ENCODE measurements at regions not wholly inside any gene's neighbourhood (a gene's known extent, or its start where the extent isn't known, plus 50 kb on each side); places are given as distances from the start of the nearest gene placed in this dataset.

DNA sequence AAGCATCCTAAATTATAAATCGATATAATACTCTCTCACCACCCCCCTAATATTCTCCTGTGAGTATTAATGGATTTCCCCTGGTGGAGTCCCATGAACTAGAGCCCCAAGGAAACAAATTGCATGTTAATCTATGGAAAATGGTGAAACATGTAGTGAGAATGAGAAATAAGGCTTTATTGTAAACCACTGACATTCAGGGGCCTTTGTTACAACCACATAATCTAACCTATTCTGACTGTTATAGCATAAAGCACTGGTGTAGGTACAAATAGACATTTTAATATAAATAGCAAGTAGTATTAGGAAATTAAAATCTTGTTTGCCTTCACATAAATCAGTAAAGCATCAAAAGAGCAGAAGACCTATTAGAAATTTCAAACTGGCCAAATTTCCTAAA lies 65.3 kb upstream of the TLK1 start:
- POLR2A ChIA-PET, result no interaction called here
- CTCF ChIA-PET, result no interaction called here
- H3K4me3 ChIP-seq (ENCODE audit: low read depth, low read length), result no peak overlapping the region
- TF ChIP-seq, protein P1, sequence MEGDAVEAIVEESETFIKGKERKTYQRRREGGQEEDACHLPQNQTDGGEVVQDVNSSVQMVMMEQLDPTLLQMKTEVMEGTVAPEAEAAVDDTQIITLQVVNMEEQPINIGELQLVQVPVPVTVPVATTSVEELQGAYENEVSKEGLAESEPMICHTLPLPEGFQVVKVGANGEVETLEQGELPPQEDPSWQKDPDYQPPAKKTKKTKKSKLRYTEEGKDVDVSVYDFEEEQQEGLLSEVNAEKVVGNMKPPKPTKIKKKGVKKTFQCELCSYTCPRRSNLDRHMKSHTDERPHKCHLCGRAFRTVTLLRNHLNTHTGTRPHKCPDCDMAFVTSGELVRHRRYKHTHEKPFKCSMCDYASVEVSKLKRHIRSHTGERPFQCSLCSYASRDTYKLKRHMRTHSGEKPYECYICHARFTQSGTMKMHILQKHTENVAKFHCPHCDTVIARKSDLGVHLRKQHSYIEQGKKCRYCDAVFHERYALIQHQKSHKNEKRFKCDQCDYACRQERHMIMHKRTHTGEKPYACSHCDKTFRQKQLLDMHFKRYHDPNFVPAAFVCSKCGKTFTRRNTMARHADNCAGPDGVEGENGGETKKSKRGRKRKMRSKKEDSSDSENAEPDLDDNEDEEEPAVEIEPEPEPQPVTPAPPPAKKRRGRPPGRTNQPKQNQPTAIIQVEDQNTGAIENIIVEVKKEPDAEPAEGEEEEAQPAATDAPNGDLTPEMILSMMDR (IDR thresholded peaks at IDR 0.05; ENCODE audit: insufficient read depth, low read length, missing control alignments), result no peak
- no peak for DNase-seq (ENCODE audit: low read depth, low spot score)

DNA sequence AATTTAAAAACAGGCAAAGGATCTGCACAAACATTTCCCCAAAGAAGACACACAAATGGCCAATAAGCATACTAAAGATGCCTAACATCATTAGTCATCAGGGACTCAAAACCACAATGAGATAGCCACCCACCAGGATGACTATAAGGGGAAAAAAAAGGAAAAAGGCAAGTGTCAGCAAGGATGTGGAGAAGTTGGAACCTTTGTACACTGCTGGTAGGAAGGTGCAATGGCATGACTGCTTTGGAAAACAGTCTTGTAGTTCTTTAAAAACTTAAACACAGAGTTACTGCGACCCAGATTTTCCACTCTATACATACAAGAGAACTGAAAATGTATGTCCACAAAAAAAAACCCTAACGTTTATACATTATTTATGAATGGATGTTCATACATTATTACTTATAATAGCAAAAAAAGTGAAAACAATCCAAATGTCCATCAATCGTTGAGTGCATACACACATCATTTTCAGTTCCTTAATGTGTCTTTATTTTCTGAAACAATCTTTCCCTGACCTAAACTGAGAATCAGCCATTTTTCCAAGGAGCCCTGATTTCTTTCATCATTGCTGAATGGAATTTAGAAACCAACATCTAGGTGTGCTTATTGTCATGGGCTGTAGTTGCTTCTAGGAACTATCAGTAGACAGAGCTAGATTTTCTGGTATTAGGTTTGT lies 64.7 kb upstream of the TLK1 start:
- CTCF ChIA-PET, result no interaction called here
- no peak overlapping the region for H3K4me3 ChIP-seq (ENCODE audit: low read depth, low read length)
- POLR2A ChIA-PET, result no interaction called here
- TF ChIP-seq, protein P1 (IDR thresholded peaks at IDR 0.05; ENCODE audit: insufficient read depth, low read length, missing control alignments), result peak; percentile 48
- peak; percentile 60 for DNase-seq (ENCODE audit: low read depth, low spot score)

DNA sequence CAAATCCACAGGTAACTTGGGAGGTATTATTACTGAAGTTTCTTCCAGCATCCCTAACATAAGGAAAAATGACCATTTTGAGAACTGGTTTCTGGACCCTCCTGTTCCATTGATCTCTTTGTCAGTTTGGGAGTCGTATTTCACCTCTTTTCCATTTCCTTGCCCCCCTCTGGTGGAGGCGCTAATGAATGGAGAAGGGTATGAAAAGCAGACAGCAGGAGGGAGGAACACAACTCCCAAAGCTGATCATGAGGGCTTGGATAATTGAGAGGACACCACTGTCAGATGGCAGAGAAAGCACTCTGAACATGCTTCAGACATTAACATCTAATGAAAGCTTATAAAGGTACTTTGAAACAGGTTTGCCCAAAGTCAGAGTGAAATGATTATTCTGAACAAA lies 56.6 kb upstream of the TLK1 start:
- POLR2A ChIA-PET, result no interaction called here
- TF ChIP-seq, protein P1 (IDR thresholded peaks at IDR 0.05; ENCODE audit: insufficient read depth, low read length, missing control alignments), result no peak
- CTCF ChIA-PET, result no interaction called here
- DNase-seq (ENCODE audit: low read depth, low spot score), result no peak
- no peak overlapping the region for H3K4me3 ChIP-seq (ENCODE audit: low read depth, low read length)

DNA sequence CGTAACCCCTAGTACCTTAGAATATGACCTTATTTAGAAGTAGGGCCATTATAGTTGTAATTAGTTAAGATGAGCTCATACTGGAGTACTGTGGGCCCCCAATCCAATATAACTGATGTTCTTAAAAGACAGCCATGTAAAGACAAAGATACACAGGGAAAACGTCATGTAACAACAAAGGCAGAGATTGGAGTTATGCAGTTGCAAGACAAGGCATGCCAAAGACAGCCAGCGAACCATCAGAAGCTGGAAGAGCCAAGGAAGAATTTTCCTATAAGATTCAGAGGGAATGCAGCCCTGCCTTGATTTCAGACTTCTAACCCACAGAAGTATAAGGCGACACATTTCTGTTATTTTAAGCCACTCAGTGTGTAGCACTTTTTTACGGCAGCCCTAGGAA lies 55.9 kb upstream of the TLK1 start:
- TF ChIP-seq, protein P1 (IDR thresholded peaks at IDR 0.05; ENCODE audit: insufficient read depth, low read length, missing control alignments), result no peak
- ChIA-PET POLR2A (no interaction called here), CTCF (no interaction called here)
- DNase-seq (ENCODE audit: low read depth, low spot score), result no peak
- H3K4me3 ChIP-seq (ENCODE audit: low read depth, low read length), result no peak overlapping the region

DNA sequence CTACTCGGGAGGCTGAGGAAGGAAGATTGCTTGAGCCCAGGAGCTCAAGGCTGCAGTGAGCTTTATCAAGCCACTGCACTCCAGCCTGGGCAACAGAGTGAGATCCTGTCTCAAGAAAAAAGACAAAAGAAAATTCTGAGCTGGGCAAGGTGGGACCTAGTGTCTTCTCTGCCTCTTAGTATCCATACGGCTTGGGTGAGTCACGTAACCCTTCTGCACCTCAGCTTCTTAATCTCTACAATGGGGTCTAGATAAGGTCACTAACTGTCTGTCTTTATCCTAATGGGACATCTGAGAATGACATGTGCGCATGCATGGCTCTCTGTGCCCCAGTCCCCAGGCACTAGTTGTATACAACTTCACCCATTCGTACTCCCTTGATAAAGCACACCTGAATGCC lies 53.4 kb upstream of the TLK1 start:
- POLR2A ChIA-PET, result no interaction called here

DNA sequence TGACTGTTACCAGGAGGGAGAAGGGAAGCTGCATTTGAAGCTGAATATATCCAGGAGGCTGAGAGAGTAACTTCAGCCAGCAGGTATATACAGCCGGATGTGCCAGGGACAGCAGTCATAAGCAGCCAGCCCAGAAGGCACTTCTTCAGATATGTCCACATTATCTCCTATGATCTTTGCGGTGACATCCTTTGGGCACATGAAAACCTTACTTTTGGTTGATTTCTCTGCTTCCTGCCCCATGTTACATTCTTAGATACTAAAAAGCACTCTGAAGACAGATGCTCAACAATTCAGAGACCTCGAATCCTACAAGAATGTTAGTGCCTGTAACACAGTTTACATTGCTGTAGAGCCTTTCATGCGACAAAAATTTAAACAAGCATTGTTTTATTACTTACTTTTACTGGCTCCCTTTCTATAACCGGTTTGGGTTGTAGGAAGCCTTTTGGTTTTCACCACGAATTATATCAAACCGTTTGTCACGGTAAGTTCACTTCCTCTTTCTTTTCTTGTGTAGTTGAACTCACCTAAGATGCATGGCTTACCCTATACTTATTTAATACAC lies 50.3 kb upstream of the TLK1 start:
- ChIA-PET CTCF (no interaction called here), POLR2A (no interaction called here)
- no peak overlapping the region for H3K4me3 ChIP-seq (ENCODE audit: low read depth, low read length)
- TF ChIP-seq, protein P1 (IDR thresholded peaks at IDR 0.05; ENCODE audit: insufficient read depth, low read length, missing control alignments), result no peak
- DNase-seq (ENCODE audit: low read depth, low spot score), result no peak

More for the DNA sequence above, 53.4 kb upstream of the TLK1 start:
- no peak overlapping the region for H3K4me3 ChIP-seq (ENCODE audit: low read depth, low read length)
- no peak for DNase-seq (ENCODE audit: low read depth, low spot score)
- CTCF ChIA-PET, result no interaction called here
- TF ChIP-seq, protein P1 (IDR thresholded peaks at IDR 0.05; ENCODE audit: insufficient read depth, low read length, missing control alignments), result no peak

Data from AG04449 (cell line).